Bone marrow (tissue), 2 donors: ENCODE measurements at regions not wholly inside any gene's neighbourhood (a gene's known extent, or its start where the extent isn't known, plus 50 kb on each side); places are given as distances from the start of the nearest gene placed in this dataset.
"Not testable (repeated sequence)": the region's sequence is repeated elsewhere in the genome, so short reads cannot be mapped to it uniquely, and the experiment has no call there.

ENCODE experiments used
- DNase-seq, 2 donors: peaks; one replicate each; lab custom pipeline; 2025; lab: John Stamatoyannopoulos, UW

DNA sequence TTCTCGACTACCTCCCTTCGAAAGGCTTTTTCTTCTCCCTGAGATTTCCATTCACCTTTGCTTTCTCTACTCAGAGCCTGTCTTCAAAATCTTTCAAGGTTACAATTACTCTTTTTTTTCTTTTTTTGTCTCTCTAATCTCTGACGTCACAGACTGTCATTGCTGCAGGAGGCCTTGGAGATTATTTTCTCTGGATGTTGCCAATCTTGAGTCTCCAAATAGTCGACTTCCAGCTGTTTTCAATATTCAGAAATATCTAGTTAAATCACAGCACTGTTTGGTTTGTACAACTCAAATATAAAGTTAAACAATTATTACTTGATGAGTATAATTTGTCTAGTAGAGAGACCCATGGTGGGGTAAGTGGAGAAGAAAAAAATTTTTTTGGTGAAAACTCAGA is 359.0 kb upstream of the BOD1L1 start:
- no peak for DNase-seq

DNA sequence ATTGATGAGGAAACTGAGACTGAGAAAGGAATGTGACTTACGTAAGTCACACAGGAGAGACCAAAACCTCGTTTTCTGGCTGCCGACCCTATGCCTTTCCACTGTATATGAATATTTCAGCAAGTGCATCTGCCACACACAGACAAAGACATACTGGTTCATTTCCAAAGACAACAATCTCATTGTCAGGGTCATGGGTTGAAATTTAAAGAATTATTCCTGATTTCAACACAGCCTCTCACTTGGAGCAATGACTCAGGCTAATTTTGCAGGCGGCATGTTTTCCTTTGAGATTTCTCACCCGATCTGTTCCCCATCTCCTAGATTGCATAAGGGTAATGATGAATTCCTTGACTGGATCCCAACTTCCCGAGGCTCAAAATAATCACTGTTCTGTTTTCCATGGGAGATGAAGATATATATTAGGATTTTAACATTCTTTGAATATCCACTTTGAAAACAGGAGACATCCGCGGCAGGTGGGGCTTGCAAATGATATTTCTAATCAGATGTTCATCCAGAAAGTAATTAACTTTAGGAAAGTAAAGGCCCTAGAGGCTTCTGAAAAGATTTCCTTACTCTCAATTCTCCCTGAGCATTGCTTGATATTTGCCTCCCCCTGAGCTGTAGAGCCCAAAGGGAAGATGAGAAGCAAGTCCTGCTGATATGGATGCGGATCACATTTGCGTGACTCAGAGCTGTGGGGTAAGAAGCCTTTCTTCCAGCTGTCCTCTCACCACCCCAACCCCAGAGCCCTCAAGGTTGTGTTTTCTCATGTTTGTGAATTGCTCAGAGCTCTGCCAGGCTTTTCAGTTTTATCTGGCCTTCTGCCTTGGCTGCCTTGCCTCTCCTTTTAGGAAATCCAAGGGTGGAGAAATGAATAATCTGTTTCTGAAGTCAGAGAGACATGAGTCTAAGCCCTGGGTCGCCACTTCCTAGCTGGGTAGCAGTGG is 361.1 kb upstream of the BOD1L1 start:
- DNase-seq, result no peak

DNA sequence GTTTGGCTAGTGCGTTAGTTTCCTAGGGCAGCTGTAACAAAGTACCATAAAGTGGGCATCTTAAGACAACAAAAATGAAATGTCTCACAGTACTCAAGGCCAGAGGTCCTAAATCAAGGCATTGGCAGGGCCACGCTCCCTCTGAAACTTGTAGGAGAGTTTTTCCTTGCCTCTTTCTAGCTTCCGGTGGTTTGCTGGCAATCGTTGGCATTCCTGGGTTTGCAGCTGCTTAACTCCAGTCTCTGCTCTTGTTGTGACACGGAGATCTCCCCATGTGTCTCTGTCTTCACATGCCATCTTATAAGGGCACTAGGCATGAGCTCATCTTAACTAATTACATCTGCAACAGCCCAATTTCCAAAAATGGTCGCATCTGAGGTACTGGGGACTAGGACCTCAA is 362.0 kb upstream of the BOD1L1 start:
- DNase-seq, result no peak

DNA sequence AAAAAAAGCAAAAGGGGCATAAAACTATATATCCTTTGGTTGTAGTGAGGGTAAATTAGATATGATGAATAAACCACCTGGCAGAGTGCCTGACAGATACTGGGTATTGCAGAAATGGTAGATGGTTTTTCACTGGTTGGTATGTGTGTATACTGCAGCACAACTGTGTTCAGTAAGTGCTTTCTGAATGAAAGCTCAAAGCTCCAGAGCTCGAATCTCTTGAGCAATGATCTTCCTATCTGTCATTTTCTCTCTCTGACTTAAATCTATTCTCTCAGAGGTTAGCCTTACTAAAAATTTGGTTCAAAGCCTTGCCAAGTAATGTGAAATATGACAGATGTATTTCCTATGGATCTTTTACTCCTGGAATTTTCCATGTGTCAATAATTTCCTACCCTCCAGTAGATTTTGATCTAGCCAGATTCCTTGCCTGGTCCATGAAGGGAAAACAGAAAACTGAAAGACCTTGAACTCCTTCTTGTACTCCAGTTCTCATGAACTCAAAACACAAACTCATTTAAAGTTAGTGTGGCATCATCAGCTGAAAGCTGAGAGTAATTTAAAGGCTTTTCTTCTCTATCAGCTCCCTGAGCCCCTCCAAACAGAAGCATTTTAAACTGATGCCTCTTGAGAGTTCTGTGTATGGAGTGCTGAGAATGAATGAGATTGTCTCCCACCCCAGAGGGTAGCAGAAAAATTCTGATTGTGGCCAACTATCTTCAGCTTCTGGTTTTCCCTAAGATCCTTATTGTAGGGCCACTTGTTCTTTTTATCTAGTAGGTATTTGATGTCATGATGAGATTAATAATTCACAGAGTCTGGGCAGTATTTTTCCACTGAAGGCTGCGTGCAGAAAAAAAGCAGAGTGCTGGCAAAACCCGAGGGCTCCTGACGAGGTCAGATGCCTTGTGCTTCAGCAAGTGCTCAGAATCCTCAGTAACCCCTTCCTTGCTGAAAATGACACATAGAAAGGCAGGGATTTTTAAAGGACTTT is 363.4 kb upstream of the BOD1L1 start:
- no peak for DNase-seq

DNA sequence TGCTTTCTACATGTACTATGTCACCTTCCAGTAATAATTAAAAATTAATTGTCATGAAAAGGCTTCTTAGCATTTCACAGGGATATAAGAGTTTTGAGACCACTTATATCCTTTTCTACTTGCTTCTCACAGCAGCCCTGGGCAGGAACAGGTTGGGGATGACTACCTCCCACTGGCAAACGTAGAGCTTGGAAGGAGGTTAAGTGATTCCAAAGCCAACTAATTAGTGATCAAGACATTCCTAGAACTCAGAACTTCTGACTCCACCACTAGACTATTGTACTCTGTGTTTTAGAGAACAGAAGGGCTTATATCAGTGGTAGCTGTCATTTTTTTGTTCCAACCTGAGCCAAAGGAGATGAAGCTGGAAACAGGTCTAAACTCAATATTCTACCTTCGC is 364.5 kb upstream of the BOD1L1 start:
- DNase-seq, result no peak

DNA sequence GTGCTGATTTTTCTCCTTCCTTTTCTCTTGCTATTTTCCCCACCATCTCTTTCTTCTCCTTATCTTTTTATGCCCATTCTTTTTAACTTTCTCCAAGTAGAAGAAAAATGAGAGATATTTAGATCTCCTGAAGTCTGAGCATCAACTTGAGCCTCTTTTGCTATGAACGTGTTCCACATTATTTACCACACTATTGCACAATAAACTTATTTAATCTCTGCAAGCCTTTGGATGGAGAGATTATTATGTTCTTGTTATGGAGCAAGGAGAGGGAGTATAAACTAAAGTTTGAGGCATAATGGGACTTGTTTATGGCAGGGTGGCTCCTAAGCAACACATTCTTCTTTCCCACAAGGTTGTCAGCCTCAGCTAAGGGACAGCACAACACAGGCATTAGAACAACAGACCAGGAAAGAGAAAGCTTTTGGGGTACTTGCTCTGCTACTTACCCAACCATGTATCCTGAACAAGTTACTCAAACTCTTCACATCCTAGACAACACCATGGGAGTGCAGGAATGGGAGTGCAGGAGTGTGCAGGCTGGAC is 365.5 kb upstream of the BOD1L1 start:
- DNase-seq, result no peak

DNA sequence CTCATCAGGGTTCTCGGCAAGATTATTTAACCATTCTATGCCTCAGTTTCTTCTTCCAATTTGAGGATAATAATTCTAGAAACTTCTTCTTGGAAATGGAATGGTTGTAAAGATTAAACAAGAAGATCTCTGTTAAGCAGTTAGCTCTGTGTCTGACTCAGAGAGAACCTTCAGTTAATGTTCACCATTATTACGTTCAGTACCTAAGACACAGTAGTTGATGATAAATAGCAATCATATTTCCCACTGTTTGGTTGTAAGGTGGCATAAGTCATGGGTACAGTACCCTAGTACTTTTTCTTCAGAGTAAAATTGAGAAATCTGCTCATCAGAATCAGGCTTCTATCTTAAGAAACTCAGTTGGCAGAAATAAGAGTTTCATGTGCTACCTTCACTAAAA is 366.5 kb upstream of the BOD1L1 start:
- DNase-seq, result no peak

DNA sequence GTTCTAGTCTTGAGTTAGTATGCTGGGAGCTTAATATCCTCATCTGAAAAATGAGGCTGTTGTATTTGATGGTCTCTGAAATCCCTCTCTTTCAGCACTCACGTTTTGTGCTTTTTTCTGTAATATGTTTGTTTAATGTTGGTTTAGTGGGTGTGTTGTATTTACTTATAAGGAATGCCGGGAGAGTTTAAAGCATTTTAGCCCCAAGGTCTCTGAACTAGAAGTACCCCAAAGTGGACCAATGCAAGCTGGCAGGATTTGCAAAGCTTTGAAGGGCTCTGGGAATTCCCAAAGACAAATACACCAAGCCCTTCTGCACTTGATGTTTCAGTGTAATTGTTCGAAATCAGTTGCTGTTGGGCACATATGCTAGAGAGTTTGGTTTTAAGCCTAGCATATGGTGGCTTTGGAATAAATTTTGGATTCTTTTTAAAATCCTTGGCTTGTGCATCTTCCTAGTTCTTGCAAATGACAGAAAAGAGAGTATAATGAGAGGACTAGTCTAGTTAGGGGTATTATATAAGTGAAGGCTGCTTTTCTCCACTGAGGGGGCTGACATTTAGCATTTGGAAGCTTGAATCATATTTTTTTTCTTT is 371.4 kb upstream of the BOD1L1 start:
- no peak for DNase-seq

DNA sequence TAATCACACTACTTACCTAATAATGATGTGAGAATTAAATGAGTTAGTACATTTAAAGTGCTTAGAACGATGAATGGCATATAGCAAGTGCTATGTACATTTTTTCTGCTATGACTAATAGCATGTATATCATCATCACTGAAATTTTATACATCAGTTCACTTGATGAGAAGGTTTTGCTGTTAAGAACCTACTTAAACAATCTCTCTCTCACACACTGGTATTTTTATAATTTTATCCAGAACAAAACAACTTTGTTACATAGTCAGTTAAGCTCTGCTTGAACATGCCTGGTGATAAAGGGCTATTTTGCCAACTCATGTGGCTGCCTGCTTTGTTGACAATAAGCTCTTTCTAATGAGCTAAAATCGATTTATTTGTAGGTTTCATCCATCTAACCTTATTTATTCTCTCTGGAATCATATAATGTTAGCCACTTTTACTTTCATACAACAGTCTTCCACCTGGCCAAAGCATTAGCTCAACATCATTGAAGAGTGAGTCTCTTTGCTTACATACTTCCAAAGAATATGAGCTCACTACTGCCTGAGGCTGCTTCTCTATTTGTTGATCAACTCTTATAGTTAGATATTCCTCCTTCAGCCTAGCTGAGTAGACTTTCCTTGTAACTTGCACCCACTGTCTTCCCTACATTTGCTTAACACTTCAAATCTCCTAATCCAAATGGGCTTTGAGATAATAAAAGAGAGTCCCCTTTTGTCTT is 372.7 kb upstream of the BOD1L1 start:
- DNase-seq, result no peak

DNA sequence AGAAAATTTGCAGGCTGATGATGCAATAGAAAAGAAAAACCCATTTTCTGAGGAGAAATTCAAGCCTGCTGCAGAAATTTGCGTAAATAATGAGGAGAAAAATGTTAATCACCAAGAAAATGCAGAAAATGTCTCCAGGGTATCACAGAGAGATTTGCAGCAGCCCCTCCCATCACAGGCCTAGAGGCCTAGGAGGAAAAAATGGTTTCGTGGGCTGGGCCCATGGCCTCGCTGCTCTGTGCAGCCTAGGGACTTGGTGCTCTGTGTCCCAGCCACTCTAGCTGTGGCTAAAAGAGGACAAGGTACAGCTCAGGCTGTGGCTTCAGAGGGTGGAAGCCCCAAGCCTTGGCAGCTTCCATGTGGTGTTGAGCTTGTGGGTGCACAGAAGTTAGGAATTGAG is 374.8 kb upstream of the BOD1L1 start:
- not testable (repeated sequence) for DNase-seq

DNA sequence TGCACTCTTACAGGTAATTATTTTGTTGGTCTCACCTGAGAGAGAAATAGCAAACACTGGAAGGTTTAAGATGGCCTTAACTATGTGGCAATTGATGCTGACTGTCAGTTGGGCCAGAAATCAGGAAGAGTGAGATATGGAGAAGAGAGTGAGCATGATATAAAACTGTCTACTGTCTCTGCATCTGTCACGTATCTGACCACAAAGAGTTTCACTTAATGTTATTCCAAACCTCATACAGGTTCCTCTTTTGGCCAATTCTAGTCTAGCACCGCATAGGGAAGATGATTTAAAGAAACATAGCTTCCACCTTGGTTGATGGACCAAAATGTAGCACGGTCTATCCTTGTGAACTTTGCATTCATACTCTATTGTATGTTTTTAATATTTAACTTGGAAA is 381.0 kb upstream of the BOD1L1 start:
- no peak for DNase-seq

DNA sequence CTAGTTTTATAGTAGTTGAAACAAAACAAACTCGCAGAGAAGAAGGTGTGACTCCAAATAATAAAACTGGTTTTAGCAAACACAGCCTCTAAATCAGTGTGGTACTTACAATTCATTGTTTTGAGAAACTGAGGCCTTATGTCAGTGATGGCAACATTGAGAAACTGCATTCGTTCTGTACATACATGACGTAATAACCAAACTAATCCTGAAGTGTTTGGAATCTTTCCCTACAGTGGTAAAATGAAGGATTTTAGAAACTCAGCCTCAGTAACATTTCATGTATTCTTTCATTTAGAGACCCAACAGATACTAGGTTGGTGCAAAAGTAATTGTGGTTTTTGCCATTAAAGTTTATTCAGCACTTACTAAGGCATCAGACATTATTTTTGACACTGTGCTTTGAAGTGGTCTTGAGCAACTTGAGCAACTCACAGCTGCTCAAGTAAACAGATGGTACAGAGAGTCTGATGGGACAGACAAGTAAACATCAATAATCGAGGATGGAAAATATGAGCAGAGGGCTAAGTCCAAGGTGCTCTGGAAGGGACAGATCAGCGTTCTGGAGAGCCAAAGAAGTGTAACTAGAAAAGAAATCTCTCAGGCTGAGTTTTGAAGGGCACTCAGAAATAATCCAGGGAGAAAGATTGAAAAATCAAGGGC is 390.8 kb upstream of the BOD1L1 start:
- no peak for DNase-seq

DNA sequence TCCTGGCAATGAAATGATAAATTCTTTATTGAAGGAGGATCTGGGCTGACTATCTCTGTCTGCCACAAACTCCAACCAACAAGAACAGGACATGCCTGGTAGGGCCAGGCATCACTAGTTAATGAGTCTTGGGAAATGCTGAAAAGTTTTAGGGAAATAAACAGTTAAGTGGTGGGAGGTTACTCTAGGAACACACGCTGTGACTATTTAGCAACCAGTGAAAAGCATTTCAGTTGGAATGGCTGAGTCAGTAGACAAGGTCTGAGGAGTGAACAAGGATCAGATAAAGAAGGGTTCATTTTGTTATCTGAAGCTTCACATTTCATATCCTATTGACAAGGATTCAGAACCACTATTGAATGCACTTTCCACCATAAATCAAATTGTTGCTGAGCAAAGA is 394.9 kb upstream of the BOD1L1 start:
- no peak for DNase-seq

DNA sequence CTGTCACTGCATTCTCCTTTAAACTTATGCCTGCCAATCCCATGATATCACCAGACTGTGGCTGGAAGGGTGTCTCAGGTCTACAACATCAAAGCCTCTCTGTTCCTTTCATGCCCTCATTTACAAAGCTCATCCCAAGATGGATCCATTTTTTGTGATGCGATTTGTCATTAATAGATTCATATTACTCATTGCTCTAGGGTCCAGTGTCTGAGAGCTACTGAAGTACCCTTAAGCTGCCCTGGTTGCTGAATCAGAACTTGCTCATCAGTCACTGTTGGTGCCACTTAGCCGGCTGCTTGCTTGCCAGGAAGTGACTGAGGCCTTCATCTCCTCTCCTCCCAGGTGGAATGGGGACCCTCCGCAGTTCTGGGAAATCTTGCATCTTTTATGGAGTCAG is 395.5 kb upstream of the BOD1L1 start:
- DNase-seq, result no peak

DNA sequence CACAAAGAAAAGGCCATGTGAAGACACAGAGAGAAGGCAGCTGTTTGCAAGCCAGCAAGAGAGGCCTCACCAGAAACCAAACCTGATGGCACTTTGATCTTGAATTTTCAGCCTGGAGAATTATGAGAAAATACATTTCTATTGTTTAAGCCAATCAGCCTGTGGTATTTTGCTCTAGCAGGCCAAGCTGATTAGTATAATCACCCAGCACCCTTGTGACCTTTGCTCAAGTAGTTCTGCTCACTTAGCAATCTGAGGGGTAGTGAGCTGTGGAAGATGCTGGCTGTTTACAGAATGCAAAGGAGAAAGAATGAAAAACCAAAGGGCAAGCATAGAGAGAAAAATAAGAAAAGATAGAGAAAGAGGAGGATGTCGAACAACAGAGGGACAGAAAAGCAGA is 396.4 kb upstream of the BOD1L1 start:
- DNase-seq, result no peak

DNA sequence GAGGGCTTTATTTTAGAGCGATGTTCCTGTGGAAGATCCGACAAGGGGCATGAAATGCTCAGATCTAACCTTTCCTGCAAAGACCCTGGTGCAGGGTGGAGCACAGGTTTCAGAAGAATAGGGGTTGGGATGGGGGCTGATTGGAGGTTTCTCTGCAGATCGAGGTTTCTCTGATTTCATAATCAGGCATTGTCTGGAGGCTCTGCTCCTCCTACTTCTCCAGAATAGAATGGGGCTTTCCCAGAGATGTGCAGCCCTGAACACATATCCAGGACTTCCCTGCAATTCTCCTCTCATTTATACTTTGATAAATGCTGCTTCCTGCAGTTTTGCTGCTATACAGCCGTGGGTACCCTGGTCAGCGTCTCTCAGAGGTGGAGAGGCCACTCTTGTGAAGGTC is 397.6 kb upstream of the BOD1L1 start:
- DNase-seq, result no peak

DNA sequence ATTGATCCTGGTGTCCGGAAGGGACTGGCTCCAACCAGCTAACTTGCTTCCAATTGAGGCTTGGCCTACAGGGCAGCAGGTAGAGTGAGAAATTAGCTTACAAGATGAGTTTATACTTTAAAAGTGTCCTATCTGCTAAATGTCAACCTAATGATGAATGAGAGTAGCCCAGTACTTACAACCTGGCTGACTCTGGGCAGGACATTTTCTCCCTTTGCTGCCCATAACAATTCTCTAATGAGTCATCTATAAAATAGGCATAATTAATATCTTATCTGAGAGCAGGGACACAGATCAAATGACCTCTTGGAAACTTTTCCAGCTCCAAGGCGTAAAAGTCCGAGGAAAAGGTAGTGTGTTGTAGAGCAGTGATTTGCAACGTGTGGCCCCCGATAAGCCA is 398.4 kb upstream of the BOD1L1 start:
- no peak for DNase-seq

DNA sequence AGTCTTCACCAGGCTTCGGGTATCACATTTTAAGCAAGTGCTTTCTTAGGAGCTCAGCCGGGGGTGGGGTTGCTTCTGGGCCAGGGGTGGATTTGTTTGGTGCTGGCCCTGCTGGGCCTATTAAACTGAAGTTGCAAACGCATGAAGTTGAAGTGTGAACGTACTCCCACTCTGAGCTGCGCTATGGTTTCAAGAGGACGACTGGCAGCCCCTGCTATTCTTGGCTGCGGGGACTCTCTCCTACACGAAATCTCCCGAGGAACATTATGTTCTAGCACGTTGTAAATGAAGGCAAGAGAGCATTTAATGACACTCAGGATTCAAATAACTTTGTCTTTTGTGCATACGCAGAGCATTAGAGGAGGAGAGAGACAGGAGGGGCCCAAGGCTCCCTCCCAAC is 401.3 kb upstream of the BOD1L1 start:
- DNase-seq, result no peak

DNA sequence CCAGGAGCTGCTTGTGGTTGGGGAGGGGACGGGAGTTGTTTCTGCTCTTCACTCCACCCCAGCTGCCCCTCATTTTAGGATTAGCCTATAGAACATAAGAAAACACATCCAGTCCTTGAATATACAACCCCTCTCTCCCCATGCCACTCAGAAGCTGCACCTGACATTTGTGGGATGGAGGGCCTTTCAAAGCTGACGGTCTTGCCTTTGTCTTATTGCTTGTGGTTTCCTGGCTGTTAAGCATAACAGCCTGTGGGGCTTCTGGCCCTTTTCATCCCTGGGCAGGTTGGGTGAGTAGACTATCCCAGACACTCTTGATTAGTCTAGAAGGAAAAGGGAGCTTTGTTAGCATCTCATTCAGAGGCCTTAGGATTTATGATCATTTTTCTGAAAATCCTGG is 407.6 kb upstream of the BOD1L1 start:
- DNase-seq, result no peak

DNA sequence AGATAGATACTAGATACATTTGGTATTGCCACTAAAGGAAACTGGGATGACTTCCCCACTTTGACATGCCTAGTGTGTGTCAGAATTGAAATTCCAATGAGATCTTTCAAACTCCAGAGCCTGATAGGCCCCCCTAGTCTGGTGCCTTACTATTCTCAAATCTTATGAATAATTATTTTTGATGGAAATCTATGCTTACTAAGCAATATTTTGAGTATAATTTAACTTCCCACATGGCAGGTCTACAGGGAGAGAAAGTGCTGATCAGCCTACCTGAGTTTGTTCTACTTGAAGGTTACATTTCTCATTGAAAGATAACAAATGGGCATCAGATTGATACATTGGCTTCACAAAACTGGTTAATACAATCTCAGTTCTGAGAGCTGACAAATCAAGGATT is 415.7 kb upstream of the BOD1L1 start:
- DNase-seq, result no peak

DNA sequence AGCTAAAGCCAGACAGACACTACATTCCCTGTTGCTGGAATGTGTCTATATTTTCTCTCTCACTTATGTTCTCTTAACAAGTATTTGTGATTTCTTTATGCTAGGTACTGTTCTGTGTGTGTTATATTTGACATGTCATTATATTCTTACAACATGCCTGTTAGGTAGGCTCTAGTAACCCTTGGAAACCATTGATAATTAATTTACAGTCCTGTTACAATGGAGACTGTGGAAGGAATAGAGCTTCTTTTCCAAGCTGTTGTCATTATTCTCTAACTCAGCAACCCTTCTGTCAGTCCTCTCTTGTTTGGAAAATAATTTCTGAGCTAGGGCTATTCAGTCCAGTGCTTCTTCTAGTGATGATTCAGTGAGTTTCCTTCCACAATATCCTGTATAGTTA is 419.1 kb upstream of the BOD1L1 start:
- no peak for DNase-seq
